HepG2 (cell line): ENCODE measurements at regions not wholly inside any gene's neighbourhood (a gene's known extent, or its start where the extent isn't known, plus 50 kb on each side); places are given as distances from the start of the nearest gene placed in this dataset.

Source experiments
- CBX5 ChIP-seq: sonication (generic); formaldehyde crosslinking; IDR thresholded peaks from 2 replicates; pipeline ENCODE4 v1.4.0; 2020; ENCODE audit warnings: missing genetic modification reagents, borderline replicate concordance
- FOXA3 ChIP-seq: IDR thresholded peaks from 2 replicates; pipeline ENCODE4 v1.6.1; 2016; ENCODE audit warnings: missing genetic modification reagents, missing compliant biosample characterization
- HINFP ChIP-seq: sonication (generic); formaldehyde crosslinking; IDR thresholded peaks from 2 replicates; pipeline ENCODE4 v1.4.0; 2020; ENCODE audit warnings: low read depth, mild to moderate bottlenecking, missing genetic modification reagents
- HOXD1 ChIP-seq: sonication (generic); formaldehyde crosslinking; IDR thresholded peaks from 2 replicates; pipeline ENCODE4 v1.5.0; 2020; ENCODE audit warnings: missing genetic modification reagents
- KAT8 ChIP-seq: IDR thresholded peaks from 2 replicates; pipeline ENCODE4 v1.6.1; 2016; ENCODE audit warnings: missing genetic modification reagents, missing compliant biosample characterization
- KMT2B ChIP-seq: IDR thresholded peaks from 2 replicates; pipeline ENCODE4 v1.6.1; 2016; ENCODE audit warnings: missing genetic modification reagents, missing compliant biosample characterization
- LRRFIP1 ChIP-seq: sonication (generic); formaldehyde crosslinking; conservative IDR thresholded peaks from 2 replicates; pipeline ENCODE4 v1.4.0; 2020; ENCODE audit warnings: missing genetic modification reagents
- NCOA2 ChIP-seq: sonication (generic); formaldehyde crosslinking; IDR thresholded peaks from 2 replicates; pipeline ENCODE4 v1.8.0; 2022; ENCODE audit warnings: inconsistent platforms
- PAWR ChIP-seq: sonication (generic); formaldehyde crosslinking; IDR thresholded peaks from 2 replicates; pipeline ENCODE4 v1.4.0; 2020; ENCODE audit warnings: missing genetic modification reagents, mild to moderate bottlenecking, borderline replicate concordance
- POLR2G ChIP-seq: fragments of 200-400 bp; formaldehyde crosslinking; IDR thresholded peaks from 2 replicates; pipeline ENCODE4 v1.6.1; 2018; ENCODE audit warnings: mild to moderate bottlenecking, low read depth, low read length, moderate library complexity
- PTBP1 ChIP-seq: fragments of 200-400 bp; formaldehyde crosslinking; IDR thresholded peaks from 2 replicates; pipeline ENCODE4 v1.6.1; 2018; ENCODE audit warnings: low read length, low read depth; ENCODE audit not compliant: poor library complexity, severe bottlenecking
- SALL1 ChIP-seq: sonication (generic); formaldehyde crosslinking; IDR thresholded peaks from 2 replicates; pipeline ENCODE4 v1.8.0; 2022; ENCODE audit warnings: mild to moderate bottlenecking, missing genetic modification reagents
- SNAI1 ChIP-seq: sonication (generic); formaldehyde crosslinking; IDR thresholded peaks from 2 replicates; pipeline ENCODE4 v1.5.0; 2020; ENCODE audit warnings: mild to moderate bottlenecking, missing genetic modification reagents, borderline replicate concordance
- SRSF9 ChIP-seq: fragments of 200-400 bp; formaldehyde crosslinking; IDR thresholded peaks from 2 replicates; pipeline ENCODE4 v1.6.1; 2018; ENCODE audit warnings: borderline replicate concordance, mild to moderate bottlenecking, low read depth, low read length; ENCODE audit not compliant: insufficient read depth, poor library complexity, severe bottlenecking
- TCF7 ChIP-seq: sonication (generic); IDR thresholded peaks from 2 replicates; pipeline ENCODE4 v1.6.1; 2016; ENCODE audit warnings: antibody characterized with exemption, low read depth
- U2AF1 ChIP-seq: fragments of 200-400 bp; formaldehyde crosslinking; optimal IDR thresholded peaks from 2 replicates; pipeline ENCODE3; 2017; ENCODE audit warnings: mild to moderate bottlenecking, low read depth, low read length
- ZBTB43 ChIP-seq: sonication (generic); formaldehyde crosslinking; conservative IDR thresholded peaks from 2 replicates; pipeline ENCODE4 v1.4.0; 2020; ENCODE audit warnings: missing genetic modification reagents
- ZNF101 ChIP-seq: sonication (generic); formaldehyde crosslinking; IDR thresholded peaks from 2 replicates; pipeline ENCODE4 v1.4.0; 2020; ENCODE audit warnings: mild to moderate bottlenecking, low read depth, missing genetic modification reagents, borderline replicate concordance
- ZNF274 ChIP-seq: sonication (generic); formaldehyde crosslinking; IDR thresholded peaks from 2 replicates; pipeline ENCODE4 v1.5.1; 2020; ENCODE audit warnings: mild to moderate bottlenecking, missing genetic modification reagents
- ZNF382 ChIP-seq: sonication (generic); formaldehyde crosslinking; IDR thresholded peaks from 2 replicates; pipeline ENCODE4 v1.5.0; 2020; ENCODE audit warnings: missing genetic modification reagents, mild to moderate bottlenecking, borderline replicate concordance
- ZNF446 ChIP-seq: sonication (generic); formaldehyde crosslinking; IDR thresholded peaks from 2 replicates; pipeline ENCODE4 v1.5.0; 2020; ENCODE audit warnings: mild to moderate bottlenecking, missing genetic modification reagents
- ZNF460 ChIP-seq: sonication (generic); formaldehyde crosslinking; IDR thresholded peaks from 2 replicates; pipeline ENCODE4 v1.5.1; 2020; ENCODE audit warnings: missing genetic modification reagents, mild to moderate bottlenecking, borderline replicate concordance
- ZNF576 ChIP-seq: sonication (generic); formaldehyde crosslinking; IDR thresholded peaks from 2 replicates; pipeline ENCODE4 v1.4.0; 2020; ENCODE audit warnings: mild to moderate bottlenecking, missing genetic modification reagents
- ZNF746 ChIP-seq: sonication (generic); formaldehyde crosslinking; IDR thresholded peaks from 2 replicates; pipeline ENCODE4 v1.8.0; 2022; ENCODE audit warnings: mild to moderate bottlenecking, missing genetic modification reagents
- ZNF792 ChIP-seq: IDR thresholded peaks from 2 replicates; pipeline ENCODE4 v1.6.1; 2016
- ZNF883 ChIP-seq: sonication (generic); formaldehyde crosslinking; IDR thresholded peaks from 2 replicates; pipeline ENCODE4 v1.5.1; 2020; ENCODE audit warnings: mild to moderate bottlenecking, missing genetic modification reagents; ENCODE audit errors: not compliant biosample characterization

GRCh38 chr6:108752733-108753590 lies 95.3 kb upstream of the ARMC2 start (continued):
- TF ChIP-seq ZNF576 (CRISPR knock-in tag) (no peak), HINFP (no peak), ZBTB43 (peak; percentile 85), SALL1 (CRISPR knock-in tag) (peak; percentile 43; the same call in 1 of the 2 replicates), NCOA2 (CRISPR knock-in tag) (peak; percentile 54; the same call in 1 of the 2 replicates), SNAI1 (CRISPR knock-in tag) (no peak), ZNF274 (no peak), TCF7 (peak; percentile 44; the same call in 1 of the 2 replicates), PAWR (no peak), KAT8 (CRISPR knock-in tag) (no peak; the same call in 1 of the 2 replicates), ZNF460 (CRISPR knock-in tag) (no peak), ZNF883 (CRISPR knock-in tag) (no peak), PTBP1 (no peak), CBX5 (CRISPR knock-in tag) (no peak), ZNF792 (CRISPR knock-in tag) (no peak), ZNF746 (CRISPR knock-in tag) (peak; percentile 11; the same call in 1 of the 2 replicates), FOXA3 (CRISPR knock-in tag) (peak; percentile 76), SRSF9 (no peak), KMT2B (CRISPR knock-in tag) (no peak), POLR2G (no peak), ZNF101 (CRISPR knock-in tag) (no peak), LRRFIP1 (no peak), U2AF1 (no peak), HOXD1 (CRISPR knock-in tag) (no peak), ZNF382 (CRISPR knock-in tag) (no peak), ZNF446 (CRISPR knock-in tag) (no peak)
